K562 (cell line): ENCODE measurements at regions not wholly inside any gene's neighbourhood (a gene's known extent, or its start where the extent isn't known, plus 50 kb on each side); places are given as distances from the start of the nearest gene placed in this dataset.
"Not testable (repeated sequence)": the region's sequence is repeated elsewhere in the genome, so short reads cannot be mapped to it uniquely, and the experiment has no call there.

Experiments
- ARNT ChIP-seq, 2 experiments: fragments of 450-650 bp; IDR thresholded peaks; 2 replicates each; pipeline ENCODE4 v1.6.1; 2016; ENCODE audit warnings: mild to moderate bottlenecking in 1 of 2
- CTCF ChIP-seq, 3 experiments: IDR thresholded peaks in 2 of 3; conservative IDR thresholded peaks in 1 of 3; 2 replicates each; pipeline ENCODE4 v1.5.1; 2011 to 2012; ENCODE audit warnings: low read length in 3 of 3, mild to moderate bottlenecking in 3 of 3, control low read depth in 2 of 3, improper control_type of control experiment in 1 of 3, inconsistent platforms in 1 of 3, low read depth in 1 of 3, mixed read lengths in 1 of 3, moderate library complexity in 1 of 3; ENCODE audit not compliant: insufficient read depth in 2 of 3
- ELK1 ChIP-seq: sonication (generic); formaldehyde crosslinking; IDR thresholded peaks from 2 replicates; pipeline ENCODE4 v1.8.1; 2022; ENCODE audit warnings: missing genetic modification reagents
- HDAC2 ChIP-seq: fragments of 450-650 bp; IDR thresholded peaks from 2 replicates; pipeline ENCODE4 v1.6.1; 2016; ENCODE audit warnings: mild to moderate bottlenecking
- JUN ChIP-seq, 2 experiments: sonication (generic) in 1 of 2; formaldehyde crosslinking in 1 of 2; IDR thresholded peaks; 2 replicates each; pipeline versions ENCODE4 v1.6.1 to v1.8.0; 2012 to 2022; ENCODE audit warnings: borderline replicate concordance in 2 of 2, mild to moderate bottlenecking in 2 of 2, improper control_type of control experiment in 1 of 2, low read depth in 1 of 2, low read length in 1 of 2, missing genetic modification reagents in 1 of 2
- KLF1 ChIP-seq: fragments of 450-650 bp; IDR thresholded peaks from 2 replicates; pipeline ENCODE4 v1.6.1; 2016; ENCODE audit warnings: missing genetic modification characterization, missing compliant biosample characterization
- NKRF ChIP-seq: fragments of 450-650 bp; IDR thresholded peaks from 2 replicates; pipeline ENCODE4 v1.6.1; 2016; ENCODE audit warnings: borderline replicate concordance
- PKNOX1 ChIP-seq: fragments of 450-650 bp; IDR thresholded peaks from 2 replicates; pipeline ENCODE4 v1.6.1; 2016
- POLR2A ChIP-seq: fragments of 450-650 bp; conservative IDR thresholded peaks from 2 replicates; pipeline ENCODE4 v1.6.1; 2016
- RFX5 ChIP-seq: IDR thresholded peaks from 2 replicates; pipeline ENCODE4 v1.6.1; 2011; ENCODE audit warnings: low read depth, mild to moderate bottlenecking, improper control_type of control experiment, low read length
- ZNF436 ChIP-seq: fragments of 250-450, 450-650 bp; sonication (Bioruptor Pico); formaldehyde crosslinking; IDR thresholded peaks from 2 replicates; pipeline ENCODE4 v1.7.0; 2020; ENCODE audit warnings: mild to moderate bottlenecking

- TF ChIP-seq PKNOX1; NKRF; ARNT (IDR thresholded peaks at IDR 0.05); CTCF (IDR thresholded peaks at IDR 0.05 in 2 of 3, conservative IDR thresholded peaks at IDR 0.05 in 1 of 3; ENCODE audit: insufficient read depth in 2 of 3, low read depth in 1 of 3, low read length in 3 of 3); ELK1 (CRISPR knock-in tag); RFX5; ZNF436 (CRISPR knock-in tag); POLR2A; JUN (IDR thresholded peaks at IDR 0.05; ENCODE audit: borderline replicate concordance, low read depth, low read length); JUN (CRISPR knock-in tag; IDR thresholded peaks at IDR 0.05; ENCODE audit: borderline replicate concordance); KLF1 (tag); HDAC2: not testable (repeated sequence)
These were observed 106.7 kb upstream of the CTSV start for GRCh38 chr9:97145680-97146079.
